Testis (tissue), 2 donors: ENCODE measurements at regions not wholly inside any gene's neighbourhood (a gene's known extent, or its start where the extent isn't known, plus 50 kb on each side); places are given as distances from the start of the nearest gene placed in this dataset.

Source experiments
- POLR2A ChIP-seq: fragments of 450-650 bp; IDR thresholded peaks from one replicate; pipeline ENCODE4 v1.6.1; 2017; ENCODE audit warnings: antibody characterized with exemption, mild to moderate bottlenecking, moderate library complexity
- TF ChIP-seq, protein P1 (sequence below), 3 experiments: fragments of 450-650 bp in 2 of 3; fragments of 200-600 bp in 1 of 3; sonication (generic) in 1 of 3; IDR thresholded peaks; one replicate each; pipeline ENCODE4 v1.5.1; 2016 to 2019; ENCODE audit warnings: antibody characterized with exemption in 3 of 3, mild to moderate bottlenecking in 2 of 3, moderate library complexity in 1 of 3

DNA sequence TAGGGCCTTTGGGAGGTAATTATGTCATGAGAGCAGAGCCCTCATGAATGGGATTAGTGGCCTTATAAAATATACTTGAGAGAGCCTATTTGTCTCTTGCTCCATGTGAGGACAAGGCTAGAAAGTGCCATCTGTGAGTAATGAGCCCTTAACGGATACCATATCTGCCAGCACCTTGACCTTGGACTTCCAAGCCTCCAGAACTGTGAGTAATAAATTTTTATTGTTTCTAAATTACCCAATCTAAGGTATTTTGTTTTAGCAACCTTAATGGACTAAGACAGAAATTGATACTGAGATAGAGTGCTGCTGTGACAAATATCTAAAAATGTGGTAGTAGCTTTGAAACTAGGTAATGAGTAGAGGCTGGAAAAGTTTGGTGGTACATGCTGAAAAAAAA, 285.0 kb upstream of the DIPK2B start:
- no peak for TF ChIP-seq POLR2A
- TF ChIP-seq, protein P1, sequence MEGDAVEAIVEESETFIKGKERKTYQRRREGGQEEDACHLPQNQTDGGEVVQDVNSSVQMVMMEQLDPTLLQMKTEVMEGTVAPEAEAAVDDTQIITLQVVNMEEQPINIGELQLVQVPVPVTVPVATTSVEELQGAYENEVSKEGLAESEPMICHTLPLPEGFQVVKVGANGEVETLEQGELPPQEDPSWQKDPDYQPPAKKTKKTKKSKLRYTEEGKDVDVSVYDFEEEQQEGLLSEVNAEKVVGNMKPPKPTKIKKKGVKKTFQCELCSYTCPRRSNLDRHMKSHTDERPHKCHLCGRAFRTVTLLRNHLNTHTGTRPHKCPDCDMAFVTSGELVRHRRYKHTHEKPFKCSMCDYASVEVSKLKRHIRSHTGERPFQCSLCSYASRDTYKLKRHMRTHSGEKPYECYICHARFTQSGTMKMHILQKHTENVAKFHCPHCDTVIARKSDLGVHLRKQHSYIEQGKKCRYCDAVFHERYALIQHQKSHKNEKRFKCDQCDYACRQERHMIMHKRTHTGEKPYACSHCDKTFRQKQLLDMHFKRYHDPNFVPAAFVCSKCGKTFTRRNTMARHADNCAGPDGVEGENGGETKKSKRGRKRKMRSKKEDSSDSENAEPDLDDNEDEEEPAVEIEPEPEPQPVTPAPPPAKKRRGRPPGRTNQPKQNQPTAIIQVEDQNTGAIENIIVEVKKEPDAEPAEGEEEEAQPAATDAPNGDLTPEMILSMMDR (IDR thresholded peaks at IDR 0.05): no peak
